AG04449 (cell line): ENCODE measurements at regions not wholly inside any gene's neighbourhood (a gene's known extent, or its start where the extent isn't known, plus 50 kb on each side); places are given as distances from the start of the nearest gene placed in this dataset.

ENCODE experiments used
- CTCF ChIA-PET: fragments of 350-600 bp; formaldehyde crosslinking; extraction: SDS; loops from one replicate; lab custom pipeline; 2021; ENCODE audit warnings: antibody characterized with exemption; lab: Yijun Ruan, JAX
- POLR2A ChIA-PET: fragments of 400-600, 350-600 bp; formaldehyde crosslinking; extraction: SDS; loops from one replicate; lab custom pipeline; 2020; ENCODE audit warnings: antibody characterized with exemption, inconsistent platforms; lab: Yijun Ruan, JAX
- DNase-seq: peaks from one replicate; pipeline ENCODE4 v3.0.0-alpha.2; 2010; ENCODE audit warnings: low read depth, low spot score
- H3K4me3 ChIP-seq: 2 replicates; pipeline ENCODE4 v1.5.1; 2011; ENCODE audit warnings: low read depth, mild to moderate bottlenecking, control low read depth, low read length
- CTCF ChIP-seq: IDR thresholded peaks from one replicate; pipeline ENCODE4 v1.5.1; 2011; ENCODE audit warnings: mild to moderate bottlenecking, moderate library complexity, low read length, control low read depth, inconsistent platforms; ENCODE audit not compliant: insufficient read depth; ENCODE audit errors: missing control alignments

GRCh38 chr6:71114986-71115385 lies 158.1 kb upstream of the B3GAT2 start:
- no peak for DNase-seq
- TF ChIP-seq CTCF: no peak
- CTCF ChIA-PET: no interaction called here

DNA sequence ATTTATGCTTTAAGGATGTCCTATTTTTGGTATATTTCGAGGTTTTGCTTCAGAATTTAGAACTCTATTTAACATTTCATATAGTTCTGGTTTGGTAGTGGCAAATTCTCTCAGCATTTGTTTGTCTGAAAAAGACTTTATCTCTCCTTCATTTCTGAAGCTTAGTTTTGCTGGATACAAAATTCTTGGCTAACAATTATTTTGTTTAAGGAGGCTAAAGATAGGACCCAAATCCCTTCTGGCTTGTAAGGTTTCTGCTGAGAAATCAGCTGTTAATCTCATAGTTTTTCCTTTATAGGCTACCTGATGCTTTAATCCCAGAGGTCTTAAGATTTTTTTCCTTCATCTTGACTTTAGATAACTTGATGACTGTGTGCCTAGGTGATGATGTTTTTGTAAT lies 162.7 kb upstream of the B3GAT2 start:
- no peak overlapping the region for H3K4me3 ChIP-seq

More at GRCh38 chr6:71114986-71115385, 158.1 kb upstream of the B3GAT2 start:
- H3K4me3 ChIP-seq: no peak overlapping the region
- POLR2A ChIA-PET: no interaction called here

DNA sequence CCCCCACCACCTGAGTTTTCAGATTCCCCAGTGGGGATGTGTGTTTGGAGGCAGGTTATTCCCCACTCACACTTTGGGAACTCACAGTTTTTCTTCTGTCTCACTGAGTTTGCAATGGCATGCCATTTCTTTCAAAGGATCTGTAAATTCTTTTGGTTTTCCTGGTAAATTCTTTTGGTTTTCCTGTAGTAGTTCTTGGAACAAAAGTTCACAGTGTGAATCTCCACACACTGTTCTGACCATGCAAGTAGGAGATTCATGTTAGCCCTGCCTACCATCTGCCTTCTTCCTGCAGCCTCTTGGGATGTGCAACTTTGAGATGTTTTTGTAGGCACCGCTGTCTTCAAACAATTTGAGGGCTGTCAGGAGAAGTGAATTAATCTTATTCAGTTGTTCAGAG lies 165.6 kb upstream of the OGFRL1 start:
- ChIA-PET CTCF (no interaction called here), POLR2A (no interaction called here)
- H3K4me3 ChIP-seq: no peak overlapping the region
- TF ChIP-seq CTCF: no peak
- no peak for DNase-seq

More for the DNA sequence above, 162.7 kb upstream of the B3GAT2 start:
- no peak for TF ChIP-seq CTCF
- POLR2A ChIA-PET: no interaction called here
- CTCF ChIA-PET: interaction anchor here (0.6 kb wide), 1 partner anchor 28 kb away, joined by 3 read pairs; no protein-coding TSS in a partner anchor
- no peak for DNase-seq

DNA sequence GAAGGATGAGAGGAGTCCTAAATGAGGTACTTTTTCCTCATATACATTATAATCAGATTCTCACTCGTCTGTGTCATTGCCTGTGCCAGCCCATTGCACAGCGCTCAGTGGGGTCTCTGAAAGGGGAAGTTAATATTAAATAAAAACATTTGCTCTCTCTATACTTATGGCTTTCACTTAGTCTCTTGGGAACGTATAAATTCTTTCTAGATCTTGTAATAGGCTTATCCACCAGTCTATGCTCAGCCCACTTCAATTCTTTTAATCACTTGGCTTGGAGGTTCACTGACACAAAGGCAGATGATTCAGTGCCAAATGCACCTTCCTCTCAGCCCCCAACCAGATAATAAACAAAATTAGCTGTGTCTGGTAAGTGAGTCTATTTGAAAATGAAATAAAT lies 164.3 kb upstream of the OGFRL1 start:
- no peak for DNase-seq
- TF ChIP-seq CTCF: no peak
- ChIA-PET POLR2A (no interaction called here), CTCF (no interaction called here)
- no peak overlapping the region for H3K4me3 ChIP-seq

- TF ChIP-seq CTCF: no peak
- no peak for DNase-seq
- ChIA-PET POLR2A (interaction anchor here (0.6 kb wide), 1 partner anchor 9 kb away, joined by 3 read pairs; no protein-coding TSS in a partner anchor), CTCF (no interaction called here)
- no peak overlapping the region for H3K4me3 ChIP-seq
Observed at GRCh38 chr6:71125216-71125615, 163.4 kb upstream of the OGFRL1 start.

- POLR2A ChIA-PET: no interaction called here
- no peak for DNase-seq
- CTCF ChIA-PET: no interaction called here
- no peak for TF ChIP-seq CTCF
- H3K4me3 ChIP-seq: no peak overlapping the region
Observed at GRCh38 chr6:71126506-71126905, 162.1 kb upstream of the OGFRL1 start.
